KMS-11 (cell line): ENCODE measurements at regions not wholly inside any gene's neighbourhood (a gene's known extent, or its start where the extent isn't known, plus 50 kb on each side); places are given as distances from the start of the nearest gene placed in this dataset.
"Not testable (repeated sequence)": the region's sequence is repeated elsewhere in the genome, so short reads cannot be mapped to it uniquely, and the experiment has no call there.

Source experiments
- H2AFZ ChIP-seq: fragments of 200-600 bp; sonication (generic); 2 replicates; pipeline ENCODE4 v1.6.1; 2016; ENCODE audit warnings: antibody characterized with exemption, mixed run types, low read depth
- H3K27ac ChIP-seq: fragments of 200-600 bp; sonication (generic); 2 replicates; pipeline ENCODE4 v1.6.1; 2016; ENCODE audit warnings: mild to moderate bottlenecking, mixed run types
- H3K27me3 ChIP-seq: fragments of 200-600 bp; sonication (generic); 2 replicates; pipeline ENCODE4 v1.6.1; 2017; ENCODE audit warnings: mild to moderate bottlenecking, low read depth, mixed run types, moderate library complexity; ENCODE audit not compliant: insufficient read depth
- H3K36me3 ChIP-seq: fragments of 200-600 bp; sonication (generic); 2 replicates; pipeline ENCODE4 v1.6.1; 2017; ENCODE audit warnings: mild to moderate bottlenecking, mixed run types; ENCODE audit not compliant: insufficient read depth
- H3K4me1 ChIP-seq: fragments of 200-600 bp; sonication (generic); 2 replicates; pipeline ENCODE4 v1.6.1; 2016; ENCODE audit warnings: mild to moderate bottlenecking, low read depth, mixed run types; ENCODE audit not compliant: poor library complexity, severe bottlenecking
- H3K4me2 ChIP-seq: fragments of 200-600 bp; sonication (generic); 2 replicates; pipeline ENCODE4 v1.7.0; 2016; ENCODE audit warnings: mild to moderate bottlenecking, mixed run types
- H3K4me3 ChIP-seq: fragments of 200-600 bp; sonication (generic); IDR thresholded peaks from 2 replicates; pipeline ENCODE4 v1.6.1; 2017; ENCODE audit warnings: low read depth, low read length, mixed read lengths; ENCODE audit not compliant: insufficient read depth
- H3K79me2 ChIP-seq: fragments of 200-600 bp; sonication (generic); 2 replicates; pipeline ENCODE4 v1.6.1; 2016; ENCODE audit warnings: low read depth, mixed run types; ENCODE audit not compliant: insufficient read depth
- H3K9ac ChIP-seq: fragments of 200-600 bp; sonication (generic); 2 replicates; pipeline ENCODE4 v1.6.1; 2016; ENCODE audit warnings: mild to moderate bottlenecking, mixed run types
- H4K20me1 ChIP-seq: fragments of 200-600 bp; sonication (generic); 2 replicates; pipeline ENCODE4 v1.6.1; 2016; ENCODE audit warnings: mild to moderate bottlenecking, mixed run types; ENCODE audit not compliant: insufficient read depth
- CTCF ChIP-seq: fragments of 200-600 bp; sonication (generic); conservative IDR thresholded peaks from 2 replicates; pipeline ENCODE4 v1.6.1; 2017; ENCODE audit warnings: low read depth, mild to moderate bottlenecking, antibody characterized with exemption, low read length, moderate library complexity, mixed read lengths

GRCh38 chr2:207437524-207438143 is 92.1 kb upstream of the CREB1 start:
- Histone ChIP-seq H3K79me2 (no peaks in the 10 kb centered on the region), H3K27ac (no peak overlapping the region), H3K36me3 (no peaks in the 10 kb centered on the region), H3K4me3 (no peak overlapping the region), H4K20me1 (no peaks in the 10 kb centered on the region), H2AFZ (no peak overlapping the region), H3K9ac (no peak overlapping the region), H3K4me2 (no peak overlapping the region), H3K27me3 (no peaks in the 10 kb centered on the region), H3K4me1 (no peaks in the 10 kb centered on the region)
- TF ChIP-seq CTCF, result no peak

GRCh38 chr2:207438414-207439126 is 91.2 kb upstream of the CREB1 start:
- Histone ChIP-seq H3K79me2 (no peaks in the 10 kb centered on the region), H3K4me3 (no peak overlapping the region), H3K36me3 (no peaks in the 10 kb centered on the region), H3K27me3 (no peaks in the 10 kb centered on the region), H4K20me1 (no peaks in the 10 kb centered on the region), H3K27ac (no peak overlapping the region), H3K4me1 (no peaks in the 10 kb centered on the region), H2AFZ (no peak overlapping the region), H3K4me2 (no peak overlapping the region), H3K9ac (no peak overlapping the region)
- no peak for TF ChIP-seq CTCF

GRCh38 chr2:207439881-207440280 is 89.9 kb upstream of the CREB1 start:
- H3K79me2 ChIP-seq, H4K20me1 ChIP-seq, H3K4me1 ChIP-seq, H3K27ac ChIP-seq, H3K36me3 ChIP-seq, H2AFZ ChIP-seq, H3K4me3 ChIP-seq, H3K4me2 ChIP-seq, H3K27me3 ChIP-seq, H3K9ac ChIP-seq: not testable (repeated sequence)

GRCh38 chr2:207444756-207445155 is 85.0 kb upstream of the CREB1 start:
- Histone ChIP-seq H3K4me2 (no peak overlapping the region), H3K79me2 (no peaks in the 10 kb centered on the region), H3K9ac (no peak overlapping the region), H3K27me3 (no peaks in the 10 kb centered on the region), H2AFZ (no peak overlapping the region), H4K20me1 (no peaks in the 10 kb centered on the region), H3K27ac (no peak overlapping the region), H3K36me3 (no peaks in the 10 kb centered on the region), H3K4me1 (no peaks in the 10 kb centered on the region), H3K4me3 (no peak overlapping the region)
- no peak for TF ChIP-seq CTCF

- H3K4me3 ChIP-seq, result no peak overlapping the region
- no peak overlapping the region for H3K27ac ChIP-seq
- H3K79me2 ChIP-seq, result no peaks in the 10 kb centered on the region
- no peaks in the 10 kb centered on the region for H3K27me3 ChIP-seq
- H3K4me1 ChIP-seq, result no peaks in the 10 kb centered on the region
- H3K9ac ChIP-seq, result no peak overlapping the region
- no peaks in the 10 kb centered on the region for H4K20me1 ChIP-seq
- no peak overlapping the region for H2AFZ ChIP-seq
- TF ChIP-seq CTCF, result no peak
- no peak overlapping the region for H3K4me2 ChIP-seq
- H3K36me3 ChIP-seq, result no peaks in the 10 kb centered on the region
Measured at GRCh38 chr2:207446653-207447052, 83.1 kb upstream of the CREB1 start.
